Transverse colon (tissue), 4 donors: ENCODE measurements at regions not wholly inside any gene's neighbourhood (a gene's known extent, or its start where the extent isn't known, plus 50 kb on each side); places are given as distances from the start of the nearest gene placed in this dataset.

ENCODE experiments used
- DNase-seq: peaks from one replicate; pipeline ENCODE4 v3.0.0-alpha.2; 2019
- H3K27ac ChIP-seq, 4 donors: fragments of 200-600 bp; sonication (generic); 2 replicates each; pipeline ENCODE4 v1.5.1; 2016 to 2018; ENCODE audit warnings: inconsistent platforms in 4 of 4
- H3K27me3 ChIP-seq: fragments of 200-600 bp; sonication (generic); 2 replicates; pipeline ENCODE4 v1.5.1; 2017; ENCODE audit warnings: inconsistent platforms
- H3K36me3 ChIP-seq, 4 donors: fragments of 200-600 bp; sonication (generic); 2 replicates each; pipeline ENCODE4 v1.5.1; 2017 to 2019; ENCODE audit warnings: inconsistent platforms in 4 of 4
- H3K4me1 ChIP-seq, 4 donors: fragments of 200-600 bp; sonication (generic); 2 replicates each; pipeline ENCODE4 v1.5.1; 2017 to 2020; ENCODE audit warnings: inconsistent platforms in 4 of 4
- H3K4me3 ChIP-seq, 4 donors: fragments of 200-600 bp; sonication (generic); 1 replicate in 1 of 4; 2 replicates in 3 of 4; pipeline versions ENCODE4 v1.5.1 to v1.6.1; 2017 to 2019; ENCODE audit warnings: inconsistent platforms in 4 of 4
- H3K9me3 ChIP-seq, 2 donors: fragments of 200-600 bp; sonication (generic); 2 replicates each; pipeline ENCODE4 v1.5.1; 2017 to 2019; ENCODE audit warnings: inconsistent platforms in 2 of 2
- CTCF ChIP-seq, 5 experiments: fragments of 200-600 bp in 3 of 5; fragments of 450-650 bp in 2 of 5; sonication (generic) in 3 of 5; IDR thresholded peaks; 1 replicate in 2 of 5; 2 replicates in 3 of 5; pipeline ENCODE4 v1.5.1; 2016 to 2017; ENCODE audit warnings: antibody characterized with exemption in 5 of 5, inconsistent platforms in 3 of 5, mild to moderate bottlenecking in 2 of 5, moderate library complexity in 1 of 5
- EP300 ChIP-seq: sonication (generic); formaldehyde crosslinking; IDR thresholded peaks from one replicate; pipeline ENCODE4 v1.6.1; 2017; ENCODE audit warnings: antibody characterized with exemption, low read depth
- POLR2A ChIP-seq: fragments of 450-650 bp; IDR thresholded peaks from one replicate; pipeline ENCODE4 v1.6.1; 2016; ENCODE audit warnings: antibody characterized with exemption, mild to moderate bottlenecking, moderate library complexity
- POLR2AphosphoS5 ChIP-seq, 3 donors: sonication (generic); formaldehyde crosslinking; IDR thresholded peaks; one replicate each; pipeline ENCODE4 v1.6.1; 2016; ENCODE audit warnings: antibody characterized with exemption in 3 of 3
- WGBS, 2 donors: methylation state at CpG; one replicate each; pipeline ENCODE4 v1.1.5; 2018; ENCODE audit warnings: low coverage in 1 of 2; 5-methylcytosine and 5-hydroxymethylcytosine counted together
- in situ Hi-C, 4 donors: fragments of 200-750 bp; cut with MboI; loops; one replicate each; pipeline versions ENCODE4 v1.15.0 to v1.15.1; 2017; ENCODE audit warnings: low sequenced_read_pairs in 3 of 4, low pct_ligation_motif_present in 1 of 4, low pct_unique_long_range_greater_than_20kb in 1 of 4
- intact Hi-C: fragments of 100-400 bp; cut with DNase I; formaldehyde crosslinking; loops from one replicate; pipeline ENCODE4 v1.15.1; 2023; ENCODE audit warnings: low total_unique reads

GRCh38 chr10:90640756-90641155, 217.1 kb downstream of the HTR7 start:
- Histone ChIP-seq H3K4me1 (peaks cover 0 to 5% (median 0%) of the 10 kb centered on the region in 4 donors), H3K4me3 (no peak overlapping the region), H3K36me3 (no peaks in the 10 kb centered on the region), H3K27ac (no peak overlapping the region), H3K27me3 (no peaks in the 10 kb centered on the region), H3K9me3 (no peaks in the 10 kb centered on the region)
- TF ChIP-seq CTCF (IDR thresholded peaks at IDR 0.05) (no peak), POLR2A (no peak)
- no peak for DNase-seq
- 83% methylated on average over 2 of the region's 2 CpGs for WGBS, 2 donors
- in situ Hi-C loops (no loop called here), intact Hi-C loops (no loop called here)

GRCh38 chr10:90641731-90642130, 216.1 kb downstream of the HTR7 start:
- Histone ChIP-seq H3K4me1 (peaks cover 0 to 5% (median 0%) of the 10 kb centered on the region in 4 donors), H3K27me3 (no peaks in the 10 kb centered on the region), H3K4me3 (no peak overlapping the region), H3K27ac (peak overlapping the region in 1 of 4 donors; percentile 5), H3K36me3 (no peaks in the 10 kb centered on the region), H3K9me3 (no peaks in the 10 kb centered on the region)
- 63 to 66% methylated on average over 4 of the region's 4 CpGs for WGBS, 2 donors
- TF ChIP-seq EP300 = no peak
- TF ChIP-seq POLR2A = no peak
- no peak for TF ChIP-seq POLR2AphosphoS5 (IDR thresholded peaks at IDR 0.05)
- no peak for TF ChIP-seq CTCF (IDR thresholded peaks at IDR 0.05)
- no peak for DNase-seq
- intact Hi-C loops (no loop called here), in situ Hi-C loops (no loop called here)

GRCh38 chr10:90642136-90642535, 215.7 kb downstream of the HTR7 start:
- intact Hi-C loops (no loop called here), in situ Hi-C loops (no loop called here)
- Histone ChIP-seq H3K27ac (peak overlapping the region in 1 of 4 donors; percentile 12), H3K36me3 (no peaks in the 10 kb centered on the region), H3K4me1 (peaks cover 0 to 5% (median 0%) of the 10 kb centered on the region in 4 donors), H3K4me3 (no peak overlapping the region), H3K9me3 (no peaks in the 10 kb centered on the region), H3K27me3 (no peaks in the 10 kb centered on the region)
- no peak for TF ChIP-seq CTCF (IDR thresholded peaks at IDR 0.05)
- TF ChIP-seq POLR2AphosphoS5 (IDR thresholded peaks at IDR 0.05) = peak in 1 of 3 donors; percentile 21
- TF ChIP-seq POLR2A = no peak
- DNase-seq = no peak
- 57 to 63% methylated on average over 3 of the region's 3 CpGs for WGBS, 2 donors

- no peak overlapping the region for H3K4me3 ChIP-seq
- H3K27ac ChIP-seq = peak overlapping the region in 2 of 4 donors; percentile 12 to 33
- WGBS, 2 donors = 45 to 53% methylated on average over 2 to 4 of the region's 4 CpGs
- in situ Hi-C loops (no loop called here), intact Hi-C loops (no loop called here)
- no peak for TF ChIP-seq CTCF (IDR thresholded peaks at IDR 0.05)
- TF ChIP-seq EP300 = no peak
- no peak for TF ChIP-seq POLR2AphosphoS5 (IDR thresholded peaks at IDR 0.05)
- TF ChIP-seq POLR2A = no peak
- H3K9me3 ChIP-seq = no peaks in the 10 kb centered on the region
- peaks cover 0 to 5% (median 0%) of the 10 kb centered on the region in 4 donors for H3K4me1 ChIP-seq
- no peak for DNase-seq
- no peaks in the 10 kb centered on the region for H3K27me3 ChIP-seq
- H3K36me3 ChIP-seq = no peaks in the 10 kb centered on the region
Observed at GRCh38 chr10:90642650-90643049, 215.2 kb downstream of the HTR7 start.
